ENCODE measurements at regions not wholly inside any gene's neighbourhood (a gene's known extent, or its start where the extent isn't known, plus 50 kb on each side); places are given as distances from the start of the nearest gene placed in this dataset.
"Not testable (repeated sequence)": the region's sequence is repeated elsewhere in the genome, so short reads cannot be mapped to it uniquely, and the experiment has no call there.

DNA sequence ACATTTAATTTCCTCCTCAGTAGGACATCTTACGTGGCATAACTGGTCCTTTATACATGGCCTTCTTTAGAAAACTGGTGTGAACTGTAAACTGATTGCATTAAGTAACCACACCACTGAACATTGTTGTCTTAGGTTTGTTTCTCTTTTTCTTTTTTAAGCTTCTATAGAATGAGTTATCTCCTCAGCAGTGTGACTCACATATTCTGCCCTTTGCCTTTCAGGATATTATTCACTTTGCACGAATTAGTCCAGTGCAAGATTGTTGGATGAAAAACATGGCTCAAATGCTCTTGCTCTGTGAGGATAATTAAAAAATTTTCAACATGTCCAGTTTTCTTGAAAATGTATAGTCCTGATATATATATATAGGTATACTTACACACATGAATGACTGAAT, 147.6 kb downstream of the KBTBD8 start:
- in situ Hi-C loops (cut with HindIII; ENCODE audit: low sequenced_read_pairs): no loop called here

DNA sequence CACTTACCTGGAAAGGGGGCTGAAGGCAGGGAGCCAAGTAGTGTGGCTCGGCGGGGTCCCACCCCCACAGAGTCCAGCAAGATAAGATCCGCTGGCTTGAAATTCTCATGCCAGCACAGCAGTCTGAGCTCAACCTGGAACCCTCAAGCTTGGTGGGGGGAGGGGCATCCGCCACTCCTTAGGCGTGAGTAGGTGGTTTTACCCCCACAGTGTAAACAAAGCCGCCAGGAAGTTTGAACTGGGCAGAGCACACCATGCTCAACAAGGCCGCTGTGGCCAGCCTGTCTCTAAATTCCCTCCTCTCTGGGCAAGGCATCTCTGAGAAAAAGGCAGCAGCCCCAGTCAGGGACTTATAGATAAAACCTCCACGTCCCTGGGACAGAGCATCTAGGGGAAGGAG, 156.3 kb downstream of the KBTBD8 start:
- in situ Hi-C loops (cut with HindIII; ENCODE audit: low sequenced_read_pairs): no loop called here

- in situ Hi-C loops (cut with HindIII; ENCODE audit: low sequenced_read_pairs): no loop called here
These were observed 169.4 kb downstream of the KBTBD8 start for GRCh38 chr3:67167481-67167880.

DNA sequence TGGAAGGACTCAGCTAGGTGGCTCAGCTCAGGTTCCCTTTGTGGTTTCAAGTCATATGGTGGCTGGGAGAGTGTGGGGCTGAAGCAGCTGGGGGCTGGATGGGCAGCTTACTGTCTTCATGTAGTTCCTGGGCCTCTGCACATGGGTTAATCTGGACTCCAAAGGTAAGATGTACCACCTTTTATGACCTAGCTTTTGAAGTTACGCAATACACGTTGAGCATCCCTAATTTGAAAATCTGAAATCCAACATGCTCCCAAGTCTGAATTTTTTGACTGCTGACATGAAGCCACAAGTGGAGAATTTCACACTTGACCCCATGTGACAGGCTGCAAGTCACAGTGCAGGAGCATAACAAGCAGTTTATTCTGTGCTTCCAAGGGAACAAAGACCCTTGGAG, 173.7 kb downstream of the KBTBD8 start:
- in situ Hi-C loops (cut with HindIII; ENCODE audit: low sequenced_read_pairs): no loop called here

GRCh38 chr3:67173130-67173529, 175.0 kb downstream of the KBTBD8 start:
- in situ Hi-C loops (cut with HindIII; ENCODE audit: low sequenced_read_pairs): not testable (repeated sequence)

DNA sequence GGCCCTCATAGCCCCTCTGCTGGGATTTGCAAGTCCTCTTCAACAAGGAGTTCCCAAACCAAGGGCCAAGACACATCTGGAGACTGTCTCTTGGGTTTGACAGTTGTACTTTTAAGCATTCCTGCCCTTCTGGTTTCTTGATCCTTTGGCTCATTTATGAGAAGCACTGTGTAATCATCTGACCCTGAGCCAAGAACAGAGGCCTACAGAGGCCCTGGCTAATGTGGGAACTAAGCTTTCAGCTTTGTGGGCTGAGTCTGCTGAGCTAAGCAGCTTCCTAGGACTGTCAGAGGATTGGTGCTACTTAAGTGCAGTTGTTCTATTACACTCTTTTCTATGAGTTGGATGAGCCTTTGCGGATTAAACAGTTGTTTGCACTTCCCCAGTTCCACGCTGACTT, 178.3 kb downstream of the KBTBD8 start:
- in situ Hi-C loops (cut with HindIII; ENCODE audit: low sequenced_read_pairs): no loop called here

- in situ Hi-C loops (cut with HindIII; ENCODE audit: low sequenced_read_pairs): no loop called here
These were observed 194.4 kb downstream of the KBTBD8 start for GRCh38 chr3:67192466-67192865.

GRCh38 chr3:67196677-67197076, 198.6 kb downstream of the KBTBD8 start:
- in situ Hi-C loops (cut with HindIII; ENCODE audit: low sequenced_read_pairs): no loop called here

- in situ Hi-C loops (cut with HindIII; ENCODE audit: low sequenced_read_pairs): no loop called here
These were observed 200.3 kb downstream of the KBTBD8 start for GRCh38 chr3:67198374-67198773.

DNA sequence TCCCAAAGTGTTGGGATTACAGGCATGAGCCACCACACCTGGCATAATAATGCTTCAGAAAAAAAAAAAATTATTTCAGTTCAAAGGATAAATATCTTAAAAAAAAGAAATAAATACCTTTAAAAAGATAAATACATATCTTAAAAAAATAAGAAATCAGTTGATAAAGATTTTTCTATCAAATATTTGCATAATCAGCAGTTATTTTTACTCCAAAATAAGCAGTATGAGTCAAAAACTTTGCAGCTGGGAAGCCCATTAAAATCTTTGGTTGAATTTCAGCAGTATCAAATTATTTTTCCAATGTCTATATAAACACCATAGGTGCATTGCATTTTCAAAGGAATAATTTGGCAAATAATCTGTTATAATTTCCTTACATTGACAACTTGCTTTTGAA, 202.5 kb downstream of the KBTBD8 start:
- in situ Hi-C loops (cut with HindIII; ENCODE audit: low sequenced_read_pairs): no loop called here

DNA sequence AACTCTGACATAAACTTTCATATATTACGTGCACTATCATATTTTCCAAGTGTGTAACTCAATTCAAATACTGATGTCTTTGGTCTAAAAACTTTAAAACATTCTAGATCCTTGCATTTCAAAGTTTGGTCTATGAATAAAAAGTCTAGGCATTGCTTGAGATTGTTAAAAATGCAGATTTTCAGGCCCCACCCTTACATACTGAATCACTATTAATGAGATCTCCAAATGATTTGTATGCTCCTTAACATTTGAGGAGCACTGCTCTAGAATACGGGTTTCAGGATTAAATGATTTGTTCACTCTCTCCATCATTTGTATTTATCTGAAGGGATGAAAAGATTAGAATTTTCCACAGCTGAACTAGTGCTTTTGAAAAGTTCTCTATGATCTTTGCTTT, 202.9 kb downstream of the KBTBD8 start:
- in situ Hi-C loops (cut with HindIII; ENCODE audit: low sequenced_read_pairs): no loop called here

DNA sequence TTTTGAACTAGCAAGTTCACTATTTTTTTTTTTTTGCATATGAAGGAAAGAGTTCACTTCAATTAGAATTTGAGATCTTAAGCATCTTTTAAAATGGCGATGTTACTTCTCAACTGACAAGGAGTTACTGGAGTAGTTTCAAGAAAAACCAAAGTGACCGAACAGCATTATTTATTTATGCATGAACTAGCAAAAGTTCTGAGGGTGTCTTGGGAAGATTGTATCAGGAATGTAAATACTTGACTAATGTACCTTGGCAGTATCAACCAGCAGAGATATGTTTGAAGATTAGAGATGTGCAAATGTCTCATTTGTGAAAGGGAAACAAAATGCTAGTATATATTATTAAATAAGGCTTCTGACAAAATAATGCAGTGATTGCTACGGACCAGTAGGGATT, 203.9 kb downstream of the KBTBD8 start:
- in situ Hi-C loops (cut with HindIII; ENCODE audit: low sequenced_read_pairs): no loop called here

DNA sequence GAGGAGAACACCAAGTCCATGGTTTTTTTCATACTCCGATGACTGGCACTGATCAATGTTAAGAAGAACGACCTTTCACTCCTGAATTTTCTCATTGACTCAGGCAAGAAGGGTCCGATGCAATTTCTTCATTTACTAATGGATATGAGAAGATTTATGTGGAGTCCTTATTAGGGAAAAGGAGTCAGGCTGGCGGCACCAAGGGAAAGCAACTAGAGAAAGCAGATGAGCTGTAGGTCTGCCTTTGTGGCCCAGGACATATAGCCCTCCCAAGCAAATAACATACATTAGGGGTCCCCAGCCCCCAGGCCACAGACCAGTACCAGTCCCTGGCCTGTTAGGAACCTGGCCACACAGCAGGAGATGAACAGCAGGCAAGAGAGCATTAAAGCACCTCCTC, 206.8 kb downstream of the KBTBD8 start:
- in situ Hi-C loops (cut with HindIII; ENCODE audit: low sequenced_read_pairs): no loop called here

- in situ Hi-C loops (cut with HindIII; ENCODE audit: low sequenced_read_pairs): no loop called here
These were observed 217.6 kb downstream of the KBTBD8 start for GRCh38 chr3:67215690-67216089.

DNA sequence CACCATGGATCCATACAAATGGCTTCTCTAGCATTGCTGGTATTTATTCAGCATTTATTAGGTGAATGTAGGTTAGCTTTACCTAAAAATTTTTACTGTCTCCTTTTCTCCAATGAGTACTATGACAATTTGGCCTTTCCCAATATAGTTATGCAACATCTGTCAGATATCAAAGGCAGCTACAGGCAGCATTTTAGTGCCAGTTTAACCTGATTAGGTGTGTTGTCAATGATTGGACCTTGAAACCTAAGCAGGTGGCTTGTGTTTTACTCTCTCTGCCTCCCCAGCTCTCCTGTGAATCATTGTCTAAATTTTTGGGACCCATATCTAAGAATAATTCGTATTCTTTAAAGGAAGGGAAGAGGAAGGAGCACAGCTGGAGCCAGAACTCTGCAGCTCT, 228.9 kb downstream of the KBTBD8 start:
- in situ Hi-C loops (cut with HindIII; ENCODE audit: low sequenced_read_pairs): no loop called here

GRCh38 chr3:67228136-67228535, 230.0 kb downstream of the KBTBD8 start:
- in situ Hi-C loops (cut with HindIII; ENCODE audit: low sequenced_read_pairs): no loop called here

DNA sequence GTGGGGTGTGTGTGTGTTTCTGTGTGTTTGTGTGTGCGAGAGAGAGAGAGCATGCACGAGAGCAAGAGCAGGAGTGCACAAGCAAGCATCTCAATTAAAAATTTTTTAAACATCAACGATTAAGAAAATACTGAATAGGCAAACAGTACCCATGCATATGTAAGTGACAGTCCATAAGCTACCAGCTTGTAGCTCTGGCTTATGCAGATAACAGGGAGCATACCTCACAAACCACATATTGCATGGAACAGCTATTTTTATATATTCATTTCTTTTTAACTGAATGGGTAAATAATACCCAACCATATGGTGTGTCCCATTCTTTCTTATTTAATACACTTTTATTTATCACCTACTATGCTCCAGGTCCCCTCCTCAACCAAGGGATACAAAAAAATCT, 234.5 kb downstream of the KBTBD8 start:
- in situ Hi-C loops (cut with HindIII; ENCODE audit: low sequenced_read_pairs): no loop called here

DNA sequence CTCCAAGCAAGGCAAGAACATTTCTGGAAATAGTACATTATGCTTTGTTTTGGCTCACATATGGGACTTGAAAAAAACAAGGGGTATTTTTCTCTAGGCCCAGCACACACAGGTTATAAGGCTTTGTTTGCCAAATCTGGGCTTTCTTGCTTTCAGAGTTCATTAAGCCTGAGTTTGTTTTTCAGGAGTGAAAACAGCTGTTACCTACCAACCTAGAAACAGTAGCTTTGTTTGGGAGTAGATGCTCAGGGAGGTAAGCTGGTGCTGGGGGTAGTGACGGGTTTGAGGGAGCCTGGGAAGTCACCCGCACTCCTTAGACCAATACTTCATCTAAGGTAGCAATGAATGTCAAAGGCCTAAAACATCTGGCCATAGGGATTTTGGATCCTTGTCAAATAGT, 241.2 kb downstream of the KBTBD8 start:
- in situ Hi-C loops (cut with HindIII; ENCODE audit: low sequenced_read_pairs): no loop called here

DNA sequence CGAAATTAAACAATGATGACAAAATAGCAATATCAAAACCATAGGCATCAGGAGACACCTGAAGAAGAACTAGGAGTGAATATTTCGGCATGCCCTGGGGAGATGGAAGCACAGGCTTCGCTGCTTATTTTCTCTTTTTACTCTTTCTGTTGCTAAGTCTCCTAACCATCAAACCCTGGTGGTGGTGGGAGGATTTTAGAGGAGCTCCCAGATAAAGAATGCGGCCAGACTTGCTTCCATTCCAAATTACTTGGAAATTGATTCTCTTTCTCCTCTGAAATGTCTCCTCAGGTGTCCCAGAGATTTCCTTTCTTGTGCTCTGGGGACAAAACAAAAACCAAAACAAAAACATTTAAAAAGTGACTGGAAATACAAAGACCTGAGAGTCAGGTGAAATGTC, 243.0 kb downstream of the KBTBD8 start:
- in situ Hi-C loops (cut with HindIII; ENCODE audit: low sequenced_read_pairs): no loop called here

DNA sequence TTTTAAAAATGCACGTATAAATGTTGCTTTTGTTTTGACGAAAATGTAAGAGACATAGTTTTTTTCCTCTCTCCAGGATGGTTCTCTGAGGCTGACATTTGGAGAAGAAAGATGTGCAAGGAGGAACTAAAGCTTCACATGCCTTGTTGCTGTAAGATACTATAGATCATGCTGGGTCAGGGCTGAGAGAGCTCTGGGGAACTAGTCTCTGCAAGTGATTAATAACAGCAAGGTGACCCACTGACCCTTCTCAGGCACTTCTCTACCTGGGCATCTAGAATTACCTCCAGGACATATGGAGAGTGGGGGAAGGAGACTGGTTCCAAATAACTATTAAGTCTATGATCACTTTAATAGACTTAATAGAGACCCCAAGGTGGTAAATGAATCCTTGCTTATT, 246.0 kb downstream of the KBTBD8 start:
- in situ Hi-C loops (cut with HindIII; ENCODE audit: low sequenced_read_pairs): no loop called here

GRCh38 chr3:67245545-67245944, 247.4 kb downstream of the KBTBD8 start:
- in situ Hi-C loops (cut with HindIII; ENCODE audit: low sequenced_read_pairs): no loop called here

GRCh38 chr3:67248726-67249125, 250.6 kb downstream of the KBTBD8 start:
- in situ Hi-C loops (cut with HindIII; ENCODE audit: low sequenced_read_pairs): no loop called here

- in situ Hi-C loops (cut with HindIII; ENCODE audit: low sequenced_read_pairs): not testable (repeated sequence)
These were observed 254.8 kb downstream of the KBTBD8 start for GRCh38 chr3:67252906-67253305.

Data from DLD1 (cell line).